Stomach (tissue), 8 donors: ENCODE measurements at regions not wholly inside any gene's neighbourhood (a gene's known extent, or its start where the extent isn't known, plus 50 kb on each side); places are given as distances from the start of the nearest gene placed in this dataset.

ENCODE experiments used
- DNase-seq, 2 donors: peaks; one replicate each; pipeline versions ENCODE4 v3.0.0 to v3.0.0-alpha.2; 2013 to 2019
- H3K27ac ChIP-seq, 5 donors: fragments of 200-600 bp in 4 of 5; sonication (generic) in 4 of 5; one replicate each; pipeline ENCODE4 v1.5.1; 2013 to 2019; ENCODE audit warnings: mild to moderate bottlenecking in 1 of 5, moderate library complexity in 1 of 5
- H3K27me3 ChIP-seq, 3 donors: fragments of 200-600 bp; sonication (generic); one replicate each; pipeline ENCODE4 v1.5.1; 2017 to 2019; ENCODE audit warnings: mixed run types in 1 of 3
- H3K36me3 ChIP-seq, 4 donors: fragments of 200-600 bp; sonication (generic); 1 replicate in 3 of 4; 2 replicates in 1 of 4; pipeline ENCODE4 v1.5.1; 2016 to 2019
- H3K4me1 ChIP-seq, 4 donors: fragments of 200-600 bp; sonication (generic); one replicate each; pipeline ENCODE4 v1.5.1; 2016 to 2019
- H3K4me3 ChIP-seq, 4 donors: fragments of 200-600 bp; sonication (generic) in 3 of 4; one replicate each; pipeline ENCODE4 v1.5.1; 2016 to 2019; ENCODE audit warnings: mild to moderate bottlenecking in 1 of 4
- H3K9me3 ChIP-seq, 4 donors: fragments of 200-600 bp; sonication (generic); one replicate each; pipeline ENCODE4 v1.5.1; 2016 to 2019
- EP300 ChIP-seq: sonication (generic); formaldehyde crosslinking; IDR thresholded peaks from one replicate; pipeline ENCODE4 v1.6.1; 2017; ENCODE audit warnings: antibody characterized with exemption
- POLR2A ChIP-seq, 4 donors: fragments of 450-650 bp; IDR thresholded peaks; one replicate each; pipeline ENCODE4 v1.6.1; 2016; ENCODE audit warnings: antibody characterized with exemption in 4 of 4, control low read depth in 2 of 4, mild to moderate bottlenecking in 1 of 4, moderate library complexity in 1 of 4
- POLR2AphosphoS5 ChIP-seq, 3 donors: sonication (generic); formaldehyde crosslinking; IDR thresholded peaks; one replicate each; pipeline ENCODE4 v1.6.1; 2016; ENCODE audit warnings: antibody characterized with exemption in 3 of 3
- WGBS, 5 donors: extraction: QIAGEN DNeasy Blood & Tissue Kit in 3 of 5; methylation state at CpG; one replicate each; pipeline versions ENCODE4 v1.1.5 to v1.1.7; 2013 to 2018; 5-methylcytosine and 5-hydroxymethylcytosine counted together
- intact Hi-C: fragments of 100-400 bp; cut with DNase I; formaldehyde crosslinking; loops from one replicate; pipeline ENCODE4 v1.15.1; 2023; ENCODE audit warnings: low total_unique reads
- TF ChIP-seq, protein P1 (sequence below), 7 experiments: fragments of 450-650 bp in 4 of 7; fragments of 200-600 bp in 3 of 7; sonication (generic) in 3 of 7; IDR thresholded peaks; one replicate each; pipeline ENCODE4 v1.5.1; 2016 to 2019; ENCODE audit warnings: antibody characterized with exemption in 7 of 7, control low read depth in 2 of 7, mild to moderate bottlenecking in 1 of 7
- donor health status: healthy with polysubstance abuse.
- donor health status: Bipolar disorder and iron deficiency.
- donor health status: healthy.

- H3K36me3 ChIP-seq, result peaks cover 0 to 3% (median 0%) of the 10 kb centered on the region in 4 donors
- no peaks in the 10 kb centered on the region for H3K27me3 ChIP-seq
- no peak overlapping the region for H3K27ac ChIP-seq
- DNase-seq, result no peak
- TF ChIP-seq, protein P1, sequence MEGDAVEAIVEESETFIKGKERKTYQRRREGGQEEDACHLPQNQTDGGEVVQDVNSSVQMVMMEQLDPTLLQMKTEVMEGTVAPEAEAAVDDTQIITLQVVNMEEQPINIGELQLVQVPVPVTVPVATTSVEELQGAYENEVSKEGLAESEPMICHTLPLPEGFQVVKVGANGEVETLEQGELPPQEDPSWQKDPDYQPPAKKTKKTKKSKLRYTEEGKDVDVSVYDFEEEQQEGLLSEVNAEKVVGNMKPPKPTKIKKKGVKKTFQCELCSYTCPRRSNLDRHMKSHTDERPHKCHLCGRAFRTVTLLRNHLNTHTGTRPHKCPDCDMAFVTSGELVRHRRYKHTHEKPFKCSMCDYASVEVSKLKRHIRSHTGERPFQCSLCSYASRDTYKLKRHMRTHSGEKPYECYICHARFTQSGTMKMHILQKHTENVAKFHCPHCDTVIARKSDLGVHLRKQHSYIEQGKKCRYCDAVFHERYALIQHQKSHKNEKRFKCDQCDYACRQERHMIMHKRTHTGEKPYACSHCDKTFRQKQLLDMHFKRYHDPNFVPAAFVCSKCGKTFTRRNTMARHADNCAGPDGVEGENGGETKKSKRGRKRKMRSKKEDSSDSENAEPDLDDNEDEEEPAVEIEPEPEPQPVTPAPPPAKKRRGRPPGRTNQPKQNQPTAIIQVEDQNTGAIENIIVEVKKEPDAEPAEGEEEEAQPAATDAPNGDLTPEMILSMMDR (IDR thresholded peaks at IDR 0.05), result no peak
- TF ChIP-seq POLR2AphosphoS5 (IDR thresholded peaks at IDR 0.05), result no peak
- TF ChIP-seq EP300, result no peak
- no peak for TF ChIP-seq POLR2A (IDR thresholded peaks at IDR 0.05)
- intact Hi-C loops, result no loop called here
- no peaks in the 10 kb centered on the region for H3K9me3 ChIP-seq
- H3K4me1 ChIP-seq, result no peaks in the 10 kb centered on the region
- no peak overlapping the region for H3K4me3 ChIP-seq
Measured at GRCh38 chr3:174700736-174701135, 158.4 kb upstream of the NAALADL2 start.

DNA sequence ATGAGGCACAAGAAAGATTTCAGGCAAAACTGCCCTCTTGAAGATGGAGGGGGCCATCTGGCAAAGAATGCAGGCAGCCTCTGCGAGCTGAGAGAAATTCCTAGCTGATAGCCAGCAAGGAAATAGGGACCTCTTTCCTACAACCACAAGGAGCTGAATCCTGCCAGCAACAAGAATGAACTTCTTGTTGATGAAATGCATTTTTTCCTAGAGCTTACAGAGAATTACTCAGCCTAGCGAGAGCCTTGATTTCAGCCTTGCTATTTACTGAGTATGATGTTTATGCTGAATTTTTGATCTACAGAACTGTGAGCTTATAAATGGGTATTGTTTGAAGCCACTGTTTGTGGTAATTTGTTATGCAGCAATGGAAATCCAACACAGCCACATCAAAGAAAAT, 148.5 kb upstream of the NAALADL2 start:
- H3K4me1 ChIP-seq, result no peaks in the 10 kb centered on the region
- no peak for TF ChIP-seq EP300
- no peaks in the 10 kb centered on the region for H3K9me3 ChIP-seq
- DNase-seq, result no peak
- intact Hi-C loops, result no loop called here
- 58 to 84% (median 80%) methylated on average over 2 of the region's 2 CpGs for WGBS, 5 donors
- no peaks in the 10 kb centered on the region for H3K36me3 ChIP-seq
- no peaks in the 10 kb centered on the region for H3K27me3 ChIP-seq
- H3K4me3 ChIP-seq, result no peak overlapping the region
- H3K27ac ChIP-seq, result no peak overlapping the region

DNA sequence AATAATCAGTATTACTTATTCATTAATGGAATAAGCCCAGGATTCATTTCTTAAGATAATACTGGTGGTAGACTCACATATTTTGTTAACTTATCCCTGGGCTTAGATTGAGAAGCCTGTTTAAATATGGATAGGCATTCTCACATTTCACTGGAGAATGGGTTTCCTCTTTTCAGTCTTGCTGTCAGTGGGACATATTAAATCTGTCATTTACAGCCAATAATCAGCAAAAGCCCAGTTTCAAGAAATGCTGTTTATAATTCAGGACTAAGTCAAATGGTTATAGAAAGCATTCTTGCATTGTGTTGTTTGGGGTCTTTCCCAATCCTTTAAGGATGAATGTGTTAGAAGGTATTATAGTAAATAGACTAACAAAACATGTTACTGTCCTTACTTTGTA, 143.7 kb upstream of the NAALADL2 start:
- Histone ChIP-seq H3K4me1 (no peaks in the 10 kb centered on the region), H3K9me3 (no peaks in the 10 kb centered on the region), H3K27ac (no peak overlapping the region), H3K27me3 (no peaks in the 10 kb centered on the region), H3K4me3 (no peak overlapping the region), H3K36me3 (no peaks in the 10 kb centered on the region)
- TF ChIP-seq POLR2AphosphoS5 (IDR thresholded peaks at IDR 0.05) (no peak), EP300 (no peak), POLR2A (IDR thresholded peaks at IDR 0.05) (no peak)
- TF ChIP-seq, protein P1 (IDR thresholded peaks at IDR 0.05), result no peak
- DNase-seq, result no peak
- intact Hi-C loops, result no loop called here

GRCh38 chr3:174716956-174717505, 142.1 kb upstream of the NAALADL2 start:
- H3K27me3 ChIP-seq, result no peaks in the 10 kb centered on the region
- no peaks in the 10 kb centered on the region for H3K4me1 ChIP-seq
- no peaks in the 10 kb centered on the region for H3K9me3 ChIP-seq
- DNase-seq, result no peak
- TF ChIP-seq EP300, result no peak
- no peak for TF ChIP-seq POLR2A (IDR thresholded peaks at IDR 0.05)
- TF ChIP-seq, protein P1 (IDR thresholded peaks at IDR 0.05), result no peak
- TF ChIP-seq POLR2AphosphoS5 (IDR thresholded peaks at IDR 0.05), result no peak
- 76 to 89% (median 84%) methylated on average over 2 of the region's 2 CpGs for WGBS, 5 donors
- H3K4me3 ChIP-seq, result no peak overlapping the region
- H3K36me3 ChIP-seq, result no peaks in the 10 kb centered on the region
- intact Hi-C loops, result no loop called here
- H3K27ac ChIP-seq, result no peak overlapping the region

DNA sequence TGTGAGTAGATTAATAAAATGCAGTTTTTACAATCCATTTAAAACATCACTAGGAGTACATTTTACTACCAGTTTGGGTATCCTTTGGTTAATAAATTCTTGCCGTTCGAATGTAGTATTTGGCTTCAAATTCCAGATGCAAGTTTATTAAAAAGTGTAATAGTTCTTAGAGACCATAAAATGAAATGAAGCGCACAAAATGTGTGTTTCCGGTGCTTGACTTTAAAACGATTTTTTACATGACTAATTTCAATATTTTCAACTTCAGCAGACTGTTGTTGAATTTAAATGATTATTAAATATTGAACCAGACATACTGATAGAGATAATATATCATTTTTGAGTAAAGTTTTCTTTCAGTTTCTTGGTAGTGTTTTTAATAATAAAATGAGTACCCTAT, 138.4 kb upstream of the NAALADL2 start:
- no peaks in the 10 kb centered on the region for H3K4me1 ChIP-seq
- no peaks in the 10 kb centered on the region for H3K27me3 ChIP-seq
- WGBS, 5 donors, result 89 to 93% (median 92%) methylated on average over 5 of the region's 5 CpGs
- TF ChIP-seq EP300 (no peak), POLR2AphosphoS5 (IDR thresholded peaks at IDR 0.05) (no peak), POLR2A (IDR thresholded peaks at IDR 0.05) (no peak)
- TF ChIP-seq, protein P1 (IDR thresholded peaks at IDR 0.05), result no peak
- H3K36me3 ChIP-seq, result no peaks in the 10 kb centered on the region
- no peak overlapping the region for H3K27ac ChIP-seq
- no peak for DNase-seq
- no peak overlapping the region for H3K4me3 ChIP-seq
- intact Hi-C loops, result no loop called here
- no peaks in the 10 kb centered on the region for H3K9me3 ChIP-seq
